ENCODE measurements at regions not wholly inside any gene's neighbourhood (a gene's known extent, or its start where the extent isn't known, plus 50 kb on each side); places are given as distances from the start of the nearest gene placed in this dataset.

DNA sequence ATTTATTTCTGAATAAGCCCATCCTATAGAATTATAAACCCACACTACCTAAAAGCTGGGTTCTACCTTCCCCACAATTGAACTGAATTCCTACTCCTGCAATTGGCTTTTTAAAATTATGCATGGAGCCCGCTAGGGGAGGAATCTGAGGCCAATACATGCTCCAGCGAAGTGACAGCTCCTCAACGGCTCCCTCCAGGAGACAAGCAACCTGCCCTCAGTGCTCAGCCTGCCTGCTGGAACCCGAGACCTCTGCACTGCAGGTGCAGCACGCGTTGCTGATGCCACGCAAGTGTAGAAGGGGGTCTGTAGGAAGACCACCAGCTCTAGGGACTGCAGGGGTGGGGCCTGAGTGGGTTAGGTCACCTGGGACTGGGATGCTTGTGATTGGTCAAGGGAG lies 170.2 kb upstream of the CDYL start:
- TF ChIP-seq, protein P1, sequence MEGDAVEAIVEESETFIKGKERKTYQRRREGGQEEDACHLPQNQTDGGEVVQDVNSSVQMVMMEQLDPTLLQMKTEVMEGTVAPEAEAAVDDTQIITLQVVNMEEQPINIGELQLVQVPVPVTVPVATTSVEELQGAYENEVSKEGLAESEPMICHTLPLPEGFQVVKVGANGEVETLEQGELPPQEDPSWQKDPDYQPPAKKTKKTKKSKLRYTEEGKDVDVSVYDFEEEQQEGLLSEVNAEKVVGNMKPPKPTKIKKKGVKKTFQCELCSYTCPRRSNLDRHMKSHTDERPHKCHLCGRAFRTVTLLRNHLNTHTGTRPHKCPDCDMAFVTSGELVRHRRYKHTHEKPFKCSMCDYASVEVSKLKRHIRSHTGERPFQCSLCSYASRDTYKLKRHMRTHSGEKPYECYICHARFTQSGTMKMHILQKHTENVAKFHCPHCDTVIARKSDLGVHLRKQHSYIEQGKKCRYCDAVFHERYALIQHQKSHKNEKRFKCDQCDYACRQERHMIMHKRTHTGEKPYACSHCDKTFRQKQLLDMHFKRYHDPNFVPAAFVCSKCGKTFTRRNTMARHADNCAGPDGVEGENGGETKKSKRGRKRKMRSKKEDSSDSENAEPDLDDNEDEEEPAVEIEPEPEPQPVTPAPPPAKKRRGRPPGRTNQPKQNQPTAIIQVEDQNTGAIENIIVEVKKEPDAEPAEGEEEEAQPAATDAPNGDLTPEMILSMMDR (IDR thresholded peaks at IDR 0.05), result no peak
- no peak for TF ChIP-seq POLR2A (IDR thresholded peaks at IDR 0.05)

All from lower leg skin (tissue), 3 donors.